ENCODE measurements at regions not wholly inside any gene's neighbourhood (a gene's known extent, or its start where the extent isn't known, plus 50 kb on each side); places are given as distances from the start of the nearest gene placed in this dataset.
A peak's percentile ranks its signal among the peaks of the same experiment; 100 is the strongest.
"Not testable (repeated sequence)": the region's sequence is repeated elsewhere in the genome, so short reads cannot be mapped to it uniquely, and the experiment has no call there.

GRCh38 chr3:150248116-150248887 is 159.8 kb upstream of the TSC22D2 start:
- no peak for DNase-seq (ENCODE audit: low read depth in 4 of 4, low spot score in 1 of 4)

GRCh38 chr3:150247441-150247840 is 160.7 kb upstream of the TSC22D2 start:
- DNase-seq (ENCODE audit: low read depth in 4 of 4, low spot score in 1 of 4): no peak

GRCh38 chr3:150243466-150243865 is 164.6 kb upstream of the TSC22D2 start:
- DNase-seq (ENCODE audit: low read depth in 4 of 4, low spot score in 1 of 4): no peak

- no peak for DNase-seq (ENCODE audit: low read depth in 4 of 4, low spot score in 1 of 4)
These were observed 165.7 kb upstream of the TSC22D2 start for GRCh38 chr3:150242220-150242936.

- no peak for DNase-seq (ENCODE audit: low read depth in 4 of 4, low spot score in 1 of 4)
These were observed 167.2 kb upstream of the TSC22D2 start for GRCh38 chr3:150240891-150241290.

GRCh38 chr3:150239766-150240165 is 168.3 kb upstream of the TSC22D2 start:
- no peak for DNase-seq (ENCODE audit: low read depth in 4 of 4, low spot score in 1 of 4)

GRCh38 chr3:150238995-150239619 is 169.0 kb upstream of the TSC22D2 start:
- no peak for DNase-seq (ENCODE audit: low read depth in 4 of 4, low spot score in 1 of 4)

- no peak for DNase-seq (ENCODE audit: low read depth in 4 of 4, low spot score in 1 of 4)
These were observed 169.9 kb upstream of the TSC22D2 start for GRCh38 chr3:150238048-150238802.

GRCh38 chr3:150237490-150237889 is 170.6 kb upstream of the TSC22D2 start:
- DNase-seq (ENCODE audit: low read depth in 4 of 4, low spot score in 1 of 4): no peak

GRCh38 chr3:150236316-150237082 is 171.6 kb upstream of the TSC22D2 start:
- no peak for DNase-seq (ENCODE audit: low read depth in 4 of 4, low spot score in 1 of 4)

GRCh38 chr3:150235799-150236198 is 172.3 kb upstream of the TSC22D2 start:
- DNase-seq (ENCODE audit: low read depth in 4 of 4, low spot score in 1 of 4): no peak

- DNase-seq (ENCODE audit: low read depth in 4 of 4, low spot score in 1 of 4): no peak
These were observed 175.1 kb upstream of the TSC22D2 start for GRCh38 chr3:150232992-150233451.

GRCh38 chr3:150230037-150230436 is 178.1 kb upstream of the TSC22D2 start:
- DNase-seq (ENCODE audit: low read depth in 4 of 4, low spot score in 1 of 4): no peak

- DNase-seq (ENCODE audit: low read depth in 4 of 4, low spot score in 1 of 4): not testable (repeated sequence)
These were observed 179.5 kb upstream of the TSC22D2 start for GRCh38 chr3:150228626-150229025.

GRCh38 chr3:150227839-150228238 is 180.3 kb upstream of the TSC22D2 start:
- peak in 3 of 4 experiments; percentile 4 to 26 (median 15) for DNase-seq (ENCODE audit: low read depth in 4 of 4, low spot score in 1 of 4)

GRCh38 chr3:150225986-150226385 is 182.1 kb upstream of the TSC22D2 start:
- no peak for DNase-seq (ENCODE audit: low read depth in 4 of 4, low spot score in 1 of 4)

GRCh38 chr3:150223558-150223957 is 184.5 kb upstream of the TSC22D2 start:
- DNase-seq (ENCODE audit: low read depth in 4 of 4, low spot score in 1 of 4): no peak

- no peak for DNase-seq (ENCODE audit: low read depth in 4 of 4, low spot score in 1 of 4)
These were observed 185.2 kb upstream of the TSC22D2 start for GRCh38 chr3:150222691-150223489.

- DNase-seq (ENCODE audit: low read depth in 4 of 4, low spot score in 1 of 4): no peak
These were observed 186.1 kb upstream of the TSC22D2 start for GRCh38 chr3:150221904-150222523.

Data from stimulated activated CD4-positive, alpha-beta T cell treated with anti-CD3 and anti-CD28 coated beads, Interleukin-1b, Interleukin-23, amount 100 ng/mL, for 24 hours (primary cell).